Hepatocyte (in vitro differentiated cells): ENCODE measurements at regions not wholly inside any gene's neighbourhood (a gene's known extent, or its start where the extent isn't known, plus 50 kb on each side); places are given as distances from the start of the nearest gene placed in this dataset.

ENCODE experiments used
- CTCF ChIP-seq: fragments of 200-600 bp; sonication (generic); IDR thresholded peaks from 2 replicates; pipeline ENCODE4 v1.5.1; 2016; ENCODE audit warnings: antibody characterized with exemption, mild to moderate bottlenecking; ENCODE audit not compliant: poor library complexity
- EZH2 ChIP-seq: fragments of 200-600 bp; sonication (generic); IDR thresholded peaks from 2 replicates; pipeline ENCODE4 v1.6.1; 2016; ENCODE audit warnings: antibody characterized with exemption, mild to moderate bottlenecking, borderline replicate concordance

DNA sequence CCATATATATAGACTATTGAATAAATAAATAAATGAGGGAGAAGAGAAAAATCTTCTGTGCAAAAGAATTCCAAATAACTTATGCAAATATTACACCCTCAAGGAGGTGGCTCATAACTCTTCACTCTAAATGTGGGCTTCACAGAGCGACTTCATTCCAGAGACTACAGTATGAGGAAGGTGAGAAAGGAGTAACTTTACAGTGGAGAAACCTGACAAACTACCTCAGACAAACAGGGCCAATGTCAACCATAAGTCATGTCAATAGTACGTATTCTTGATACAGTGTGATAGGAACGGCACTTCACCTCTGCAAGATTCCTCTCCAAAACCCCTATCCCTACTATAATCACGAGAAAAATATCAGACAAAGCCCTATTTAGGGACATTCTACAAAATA is 158.4 kb upstream of the NAMPT start:
- TF ChIP-seq CTCF (no peak), EZH2 (no peak)
